ENCODE measurements at regions not wholly inside any gene's neighbourhood (a gene's known extent, or its start where the extent isn't known, plus 50 kb on each side); places are given as distances from the start of the nearest gene placed in this dataset.

- TF ChIP-seq CTCF (IDR thresholded peaks at IDR 0.05; ENCODE audit: low read depth, low read length) (no peak), MAX (IDR thresholded peaks at IDR 0.05; ENCODE audit: low read depth, low read length) (no peak)
These were observed 454.9 kb downstream of the LPIN1 start for GRCh38 chr2:12201369-12201768.
